Activated CD8-positive, alpha-beta memory T cell treated with anti-CD3 and anti-CD28 coated beads for 24 hours (primary cell): ENCODE measurements at regions not wholly inside any gene's neighbourhood (a gene's known extent, or its start where the extent isn't known, plus 50 kb on each side); places are given as distances from the start of the nearest gene placed in this dataset.

ENCODE experiments used
- DNase-seq: peaks from one replicate; pipeline ENCODE4 v3.0.0-alpha.2; 2020

DNA sequence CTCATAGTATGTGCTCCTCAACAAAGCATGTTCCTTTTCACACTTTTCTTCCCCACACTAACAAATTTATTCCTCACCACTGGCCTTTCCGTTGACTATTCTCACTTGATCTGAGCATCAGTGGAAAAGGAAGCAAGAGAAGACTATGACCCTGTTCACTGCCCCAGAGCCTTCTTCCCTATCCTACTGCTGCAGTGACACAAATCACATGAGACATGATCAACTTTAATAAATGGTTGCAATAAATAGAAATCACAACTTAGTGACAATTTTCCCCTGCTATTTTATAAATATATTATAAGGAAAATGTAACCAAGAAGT lies 438.7 kb upstream of the SOX9 start:
- DNase-seq, result no peak

DNA sequence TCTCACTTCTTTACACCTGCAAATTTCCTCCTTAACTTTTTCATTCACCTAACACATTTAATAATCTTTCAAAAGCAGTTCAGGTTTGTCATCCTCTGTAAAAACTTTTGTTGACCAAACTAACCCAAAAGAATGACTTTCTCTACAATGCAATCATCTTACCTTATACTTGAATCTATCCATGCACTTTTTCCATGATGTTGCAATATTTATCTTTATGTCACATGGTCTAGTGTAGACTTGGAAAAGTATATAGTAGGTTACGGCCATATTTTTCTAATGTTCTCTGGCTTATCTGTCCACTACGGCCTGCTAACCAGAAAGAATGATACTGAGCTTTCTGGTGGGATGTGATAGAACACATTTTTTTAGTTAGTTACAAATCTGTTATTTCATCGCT lies 431.0 kb upstream of the SOX9 start:
- no peak for DNase-seq

DNA sequence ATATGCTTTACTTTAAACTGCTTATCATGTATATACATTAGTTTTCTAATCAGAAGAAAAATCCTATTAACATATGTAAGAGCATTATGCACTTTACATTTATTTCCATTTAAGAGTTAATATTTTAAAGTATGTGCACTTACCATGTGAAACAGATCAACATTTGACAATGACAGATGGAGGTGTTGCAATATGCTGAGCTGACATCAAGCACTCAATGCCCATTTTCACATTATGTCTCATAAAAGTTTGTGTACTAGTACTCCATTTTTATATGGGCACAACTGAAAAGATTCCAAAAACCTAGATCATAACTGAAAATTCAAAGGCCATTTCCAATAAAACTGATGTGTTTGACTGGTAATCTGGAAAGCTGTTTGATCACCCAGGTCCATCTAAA lies 420.9 kb upstream of the SOX9 start:
- DNase-seq, result no peak

DNA sequence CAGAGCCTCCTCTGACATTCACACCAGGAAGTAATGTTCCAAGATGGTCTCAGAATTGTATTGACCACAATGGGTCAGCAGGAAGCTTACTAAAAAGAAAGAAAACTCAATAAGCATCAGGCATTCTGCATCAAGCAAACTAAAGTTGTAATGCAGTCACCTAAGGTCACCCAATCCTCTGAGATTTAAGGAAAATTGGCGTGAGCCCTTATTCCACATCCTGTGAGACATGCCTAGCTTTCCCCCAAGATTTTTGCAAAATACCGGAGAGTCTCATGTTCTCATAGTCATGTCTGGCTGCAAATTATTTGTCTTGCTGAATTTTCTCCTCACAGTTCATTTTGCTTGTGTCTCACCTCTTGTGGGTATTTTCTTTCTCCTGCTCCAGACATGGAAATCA lies 417.1 kb upstream of the SOX9 start:
- DNase-seq, result no peak

DNA sequence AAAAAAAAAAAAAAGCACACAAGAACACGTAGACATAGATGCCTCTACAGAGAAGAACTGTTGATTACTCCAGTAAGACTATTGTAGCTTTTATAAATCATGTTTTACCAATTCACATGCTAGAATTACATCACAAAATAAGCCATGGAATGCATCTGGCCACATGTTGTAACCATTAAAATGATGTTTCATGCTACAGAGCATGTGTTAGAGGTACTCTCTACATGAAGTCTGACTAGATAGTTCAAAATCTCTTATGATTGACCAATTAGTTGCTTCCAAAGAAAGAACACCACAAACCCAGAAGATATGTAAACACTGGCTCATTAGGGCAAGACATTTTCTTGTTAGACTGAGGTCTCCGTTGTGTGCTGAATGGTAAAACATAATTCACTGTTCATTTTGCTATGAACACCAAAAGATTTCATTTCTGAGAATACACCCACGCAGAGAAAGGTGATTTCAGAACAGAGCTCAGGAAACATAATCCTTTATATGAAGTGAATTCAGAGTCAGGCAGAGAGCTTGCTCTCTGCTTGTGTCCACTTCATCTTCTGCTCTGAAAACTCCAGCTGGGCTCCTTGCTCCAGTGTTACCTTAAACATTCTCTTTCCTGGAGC lies 411.4 kb upstream of the SOX9 start:
- no peak for DNase-seq

DNA sequence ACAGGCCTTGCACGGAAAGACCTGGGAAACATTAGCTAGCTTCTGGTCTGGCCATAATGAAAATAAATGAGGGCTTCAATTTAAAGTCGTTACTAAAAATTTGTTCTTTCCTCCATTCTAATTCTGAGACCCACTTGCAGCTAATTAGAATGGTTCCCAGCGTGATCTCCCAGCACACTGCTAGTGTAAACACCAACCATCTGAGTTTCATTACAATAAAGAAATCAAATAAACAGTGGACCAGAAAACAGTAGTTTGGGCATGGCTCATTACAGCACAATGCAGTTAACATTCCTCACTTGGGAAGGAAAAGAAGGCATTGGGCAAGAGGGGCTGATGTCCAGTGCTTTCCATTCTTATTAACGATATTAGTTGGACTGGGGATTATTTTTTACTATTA lies 410.9 kb upstream of the SOX9 start:
- no peak for DNase-seq

DNA sequence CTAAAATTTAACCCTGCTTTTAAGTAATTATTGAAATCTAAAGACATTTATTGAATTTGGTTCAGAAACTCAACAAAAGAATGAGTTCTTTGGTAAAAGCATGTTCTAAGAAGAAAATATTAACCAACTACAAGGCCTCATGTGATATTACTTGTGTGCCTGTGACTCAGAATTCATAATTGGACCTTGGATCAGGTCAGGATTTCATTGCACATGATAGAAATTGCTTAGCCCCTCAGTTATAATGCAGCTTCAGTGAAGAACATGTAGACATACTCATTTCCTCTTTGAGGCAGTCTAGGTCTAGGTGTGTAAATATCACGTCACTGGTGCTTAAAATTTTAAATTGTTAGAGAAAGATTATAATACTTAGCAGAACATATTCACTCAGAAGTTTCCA lies 410.0 kb upstream of the SOX9 start:
- no peak for DNase-seq

DNA sequence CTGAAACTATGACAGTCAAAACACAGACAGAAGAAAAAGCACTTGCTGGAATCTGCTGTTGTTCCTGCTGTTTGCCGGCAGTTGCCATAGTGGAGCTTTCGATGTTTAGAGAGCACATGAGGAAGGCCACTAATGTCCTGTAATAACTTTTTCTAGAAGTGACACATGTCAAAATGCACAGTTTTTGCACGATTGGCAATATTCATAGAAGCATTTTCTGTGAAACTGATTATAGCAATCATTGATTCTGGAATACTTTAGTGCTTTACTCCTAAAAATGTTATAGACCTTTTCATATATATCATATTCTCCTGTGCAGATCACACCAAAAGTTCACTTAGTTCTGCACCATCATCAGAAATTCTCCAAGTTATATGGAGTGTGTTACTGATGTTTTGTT lies 407.0 kb upstream of the SOX9 start:
- DNase-seq, result no peak

DNA sequence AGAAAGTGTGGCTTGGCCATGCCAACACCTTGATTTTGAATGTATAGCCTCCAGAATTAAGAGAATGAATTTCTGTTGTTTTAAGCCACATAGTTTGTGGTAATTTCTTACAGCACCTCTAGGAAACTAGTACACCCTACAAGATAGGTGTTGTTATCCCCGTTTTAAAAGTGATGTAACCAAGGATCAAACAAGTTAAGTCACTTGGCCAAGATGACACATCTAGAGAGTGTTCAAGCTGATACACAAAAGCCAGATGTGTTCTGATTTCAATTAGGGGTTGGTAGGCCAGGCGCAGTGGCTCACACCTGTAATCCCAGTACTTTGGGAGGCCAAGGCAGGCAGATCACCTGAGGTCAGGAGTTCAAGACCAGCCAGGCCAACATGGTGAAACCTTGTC lies 396.5 kb upstream of the SOX9 start:
- DNase-seq, result no peak

DNA sequence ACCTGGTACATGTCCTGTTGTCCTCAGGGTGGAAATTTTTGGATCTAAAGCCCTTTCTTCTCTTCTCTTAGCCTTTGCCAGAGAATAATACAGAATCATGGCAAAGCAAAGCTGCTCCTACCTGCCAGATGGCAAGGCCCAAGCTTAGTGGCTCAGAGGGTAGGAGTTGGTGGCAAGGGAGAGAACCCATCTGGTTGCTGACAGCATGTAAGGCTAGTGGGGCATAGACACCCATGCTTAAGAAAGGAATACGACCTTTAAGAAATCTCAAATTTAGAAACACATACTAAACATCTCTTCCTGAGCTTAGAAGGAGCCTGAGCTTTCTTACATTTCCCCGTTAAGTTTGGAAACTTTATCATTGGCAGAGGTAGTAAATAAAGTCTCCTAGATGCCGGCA lies 395.0 kb upstream of the SOX9 start:
- DNase-seq, result no peak

DNA sequence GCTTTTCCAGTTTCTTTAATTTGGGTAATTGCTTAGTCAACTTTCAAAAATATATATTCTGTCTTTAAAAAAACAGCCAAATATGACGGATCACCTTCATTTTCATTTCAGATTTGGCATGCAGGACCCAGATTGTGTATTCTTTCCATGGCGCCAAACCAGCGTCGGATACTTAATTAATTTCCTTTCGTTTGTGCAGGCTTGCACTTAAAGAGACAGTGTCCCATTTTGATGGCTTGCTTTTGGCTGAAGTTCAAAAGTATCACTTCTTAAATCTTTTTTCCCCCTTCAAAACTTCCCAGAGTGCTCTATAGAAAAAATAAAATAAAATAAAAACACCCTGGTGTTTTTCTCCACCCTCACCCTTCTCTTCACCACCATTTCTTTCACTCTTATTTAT lies 394.5 kb upstream of the SOX9 start:
- DNase-seq, result no peak

DNA sequence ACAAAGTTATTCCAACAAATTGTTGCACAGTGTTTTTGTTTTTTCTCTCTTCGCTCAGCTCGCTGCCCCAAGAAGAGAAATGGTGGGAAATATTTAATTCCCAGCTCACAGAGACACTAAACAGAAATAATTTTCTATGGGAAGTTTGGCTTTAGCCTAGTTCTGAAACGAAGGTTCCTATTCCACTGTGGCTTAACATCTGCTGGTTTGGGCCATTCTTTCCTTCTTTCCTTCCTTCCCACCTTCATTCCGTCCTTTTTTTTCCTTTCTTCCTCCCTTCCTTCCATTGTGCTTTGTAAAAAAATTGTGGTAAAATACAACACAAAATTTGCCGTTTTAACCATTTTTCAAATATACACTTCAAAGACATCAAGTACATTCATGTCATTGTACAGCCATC lies 393.5 kb upstream of the SOX9 start:
- no peak for DNase-seq

DNA sequence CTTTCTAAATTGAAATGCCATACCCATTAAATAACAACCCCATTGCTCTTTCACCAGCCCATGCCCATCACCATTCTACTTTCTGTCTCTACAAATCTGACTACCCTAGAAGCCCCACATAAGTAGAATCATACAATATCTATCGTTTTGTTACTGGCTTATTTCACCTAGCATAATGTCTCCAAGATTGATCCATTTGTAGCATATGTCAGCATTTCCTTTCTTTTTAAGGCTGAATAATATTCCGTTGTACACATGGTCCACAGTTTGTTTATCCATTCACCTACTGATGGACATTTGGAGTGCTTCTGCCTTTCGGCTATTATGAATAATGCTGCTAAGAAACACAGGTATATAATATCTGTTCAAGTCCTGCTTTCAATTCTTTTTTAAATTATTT lies 393.1 kb upstream of the SOX9 start:
- no peak for DNase-seq

DNA sequence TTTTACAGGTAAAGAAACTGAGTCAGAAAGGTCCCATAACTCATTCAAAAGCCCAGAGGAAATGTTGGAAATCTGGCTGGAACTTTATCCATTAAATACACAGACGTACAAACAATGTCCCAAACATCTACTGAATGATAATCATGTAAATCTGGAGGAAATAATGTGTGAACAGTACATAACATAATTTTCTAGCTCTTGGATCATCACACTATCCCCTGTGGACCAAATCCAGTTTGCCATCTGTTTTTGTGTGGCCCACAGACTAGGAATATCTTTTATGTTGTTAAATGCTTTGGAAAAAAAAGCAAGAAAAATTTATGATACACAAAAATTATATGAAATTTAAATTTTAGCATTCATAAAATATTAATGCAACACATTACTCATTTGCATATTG lies 389.9 kb upstream of the SOX9 start:
- no peak for DNase-seq

DNA sequence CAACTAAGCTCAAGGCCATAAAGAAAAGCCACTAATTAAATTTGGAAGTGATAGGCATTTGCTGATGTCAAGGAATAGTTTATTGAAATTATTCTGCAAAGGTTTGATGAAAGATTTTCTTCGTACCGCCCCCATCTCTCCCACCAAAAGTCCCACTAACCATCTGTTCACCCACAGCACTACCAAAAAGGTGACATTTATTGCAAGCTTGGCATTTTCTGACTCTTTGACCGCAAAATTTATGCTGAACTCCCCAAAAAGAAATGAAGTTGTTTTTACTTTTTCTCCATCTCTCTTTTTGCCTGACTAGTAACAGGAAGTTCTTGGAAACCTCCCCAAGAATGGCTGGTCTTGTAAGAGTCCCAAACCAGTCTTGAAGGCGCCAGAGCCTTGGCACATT lies 384.9 kb upstream of the SOX9 start:
- DNase-seq, result no peak

DNA sequence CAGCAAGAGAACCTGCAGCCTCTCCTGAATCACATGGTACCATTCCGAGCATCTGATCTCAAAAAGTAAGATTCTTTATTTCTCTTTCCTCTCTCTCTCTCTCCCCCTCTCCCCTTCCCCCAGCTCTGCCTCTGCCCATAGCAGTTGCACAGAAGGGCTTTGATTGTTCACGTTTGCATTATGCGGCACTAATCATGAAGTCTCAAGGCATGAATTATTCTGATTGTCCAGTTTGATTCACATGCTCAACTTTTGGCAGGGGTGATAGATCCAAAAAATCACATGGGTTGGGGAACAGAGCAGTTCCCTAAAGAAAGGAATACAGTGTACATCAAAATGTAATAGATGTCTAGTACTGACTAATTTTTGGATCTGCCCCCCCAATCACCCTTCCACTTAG lies 380.0 kb upstream of the SOX9 start:
- DNase-seq, result no peak

DNA sequence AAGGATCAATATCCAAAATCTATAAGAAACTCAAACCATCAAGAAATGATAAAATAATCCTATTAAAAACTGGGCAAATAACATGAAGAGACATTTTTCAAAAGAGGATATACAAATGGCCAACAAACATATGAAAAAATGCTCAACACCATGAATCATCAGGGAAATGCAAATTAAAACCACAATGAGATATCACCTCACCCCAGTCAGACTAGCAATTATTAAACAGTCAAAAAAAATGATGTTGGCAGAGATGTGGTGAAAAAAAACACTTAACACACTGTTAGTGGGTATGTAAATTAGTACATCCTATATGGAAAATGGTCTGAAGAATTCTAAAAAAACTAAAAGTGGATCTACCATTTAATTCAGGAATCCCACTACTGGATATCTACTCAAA lies 379.0 kb upstream of the SOX9 start:
- DNase-seq, result no peak

DNA sequence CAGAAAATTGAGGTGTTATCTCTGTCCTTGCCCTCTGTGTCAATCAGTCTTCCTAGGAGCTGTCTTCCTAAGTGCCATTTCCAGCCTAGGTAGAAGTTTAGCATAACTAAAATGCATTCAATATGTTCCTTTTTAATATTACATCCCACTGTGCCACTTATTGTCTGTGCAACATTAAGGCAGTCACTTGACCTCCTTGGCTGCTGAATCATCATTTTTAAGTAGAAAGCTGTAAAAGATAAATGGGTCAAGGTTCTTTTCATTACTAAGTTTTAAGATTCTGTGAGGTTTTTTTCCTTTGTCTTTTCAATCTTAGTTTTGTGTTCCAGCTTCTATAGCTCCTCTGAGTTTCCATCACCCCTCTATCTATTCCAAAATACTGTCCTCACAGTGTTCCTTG lies 371.9 kb upstream of the SOX9 start:
- DNase-seq, result no peak

DNA sequence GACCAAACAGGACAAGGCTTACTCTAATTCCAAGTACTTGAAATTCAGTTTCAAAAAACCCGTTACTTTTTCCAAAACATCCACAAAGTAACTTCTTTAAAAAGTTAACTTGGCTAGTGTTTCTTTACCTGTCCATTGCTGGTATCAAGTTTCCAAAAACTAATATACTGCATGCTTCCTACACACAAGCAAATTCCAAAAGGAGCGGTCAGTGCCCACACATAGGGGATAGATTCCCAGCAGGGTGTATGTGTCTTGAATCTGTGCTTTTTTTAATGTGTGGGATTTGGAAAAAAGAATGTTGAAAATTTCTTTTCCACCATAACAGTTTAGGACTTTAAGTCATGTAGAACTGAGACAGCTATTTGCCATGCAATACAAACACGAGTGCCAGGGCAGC lies 367.8 kb upstream of the SOX9 start:
- DNase-seq, result no peak

DNA sequence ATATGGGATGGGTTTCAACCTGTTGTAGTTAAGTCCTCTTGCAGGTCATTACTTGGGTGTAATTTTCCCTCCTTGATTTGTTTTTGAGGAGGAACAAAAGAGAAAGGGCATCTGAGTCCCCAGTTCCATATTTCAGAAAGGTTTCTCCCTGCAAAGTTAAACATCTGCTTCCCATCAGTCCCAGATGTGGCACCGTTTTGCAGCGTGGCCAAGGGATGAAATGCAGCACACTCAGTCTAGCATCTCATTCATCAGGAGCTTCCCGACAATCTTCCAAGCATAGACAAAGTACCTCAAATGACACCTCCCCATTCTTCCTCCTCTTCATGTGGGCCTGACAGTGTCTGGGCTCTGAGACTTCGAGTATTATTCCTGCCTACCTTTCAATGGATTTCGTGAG lies 363.7 kb upstream of the SOX9 start:
- no peak for DNase-seq

DNA sequence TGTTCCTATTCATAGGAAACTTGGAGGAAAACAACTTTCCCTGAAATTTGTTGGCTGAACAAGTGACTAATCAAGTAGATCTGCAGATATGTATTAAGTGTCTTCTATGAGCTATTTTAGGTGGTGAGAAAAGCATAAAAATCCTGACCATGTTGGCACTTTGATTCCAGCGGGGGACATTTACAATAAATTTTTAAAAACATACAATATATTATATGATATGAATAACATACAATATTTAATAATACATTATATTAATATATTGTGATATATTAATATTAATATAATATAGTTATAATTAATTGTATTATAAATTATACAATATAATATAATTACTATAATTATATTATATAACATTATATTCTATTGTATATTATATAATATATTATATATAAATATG lies 362.9 kb upstream of the SOX9 start:
- no peak for DNase-seq

DNA sequence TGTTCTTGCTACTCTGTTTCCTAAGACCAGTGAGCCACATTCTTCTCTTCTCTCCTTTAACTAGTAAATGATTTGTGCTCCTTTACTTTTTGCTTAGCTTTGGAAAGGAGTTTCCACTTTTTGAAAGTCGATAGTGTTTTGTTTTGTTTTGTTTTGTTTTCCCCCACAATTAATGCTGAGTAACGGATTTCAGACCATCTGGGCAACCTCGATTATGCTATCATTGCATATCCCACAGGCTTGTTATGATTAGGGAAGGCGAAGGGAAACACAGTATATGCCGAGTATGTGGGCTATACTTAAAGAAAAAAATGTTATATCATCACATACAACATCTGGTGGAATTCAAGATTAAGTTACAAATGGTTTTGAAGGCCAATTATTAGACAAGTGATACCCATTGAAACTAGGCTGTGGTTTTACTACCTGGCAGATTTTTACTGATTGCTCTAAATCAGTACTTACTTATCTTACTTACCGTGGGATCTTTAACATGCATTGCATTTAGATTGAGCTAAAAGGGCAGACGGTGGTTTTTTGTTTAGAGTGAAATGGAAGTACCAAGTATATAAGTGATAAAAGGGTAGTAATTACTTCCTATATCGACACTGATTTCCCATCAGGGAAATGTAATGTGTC lies 361.3 kb upstream of the SOX9 start:
- no peak for DNase-seq

DNA sequence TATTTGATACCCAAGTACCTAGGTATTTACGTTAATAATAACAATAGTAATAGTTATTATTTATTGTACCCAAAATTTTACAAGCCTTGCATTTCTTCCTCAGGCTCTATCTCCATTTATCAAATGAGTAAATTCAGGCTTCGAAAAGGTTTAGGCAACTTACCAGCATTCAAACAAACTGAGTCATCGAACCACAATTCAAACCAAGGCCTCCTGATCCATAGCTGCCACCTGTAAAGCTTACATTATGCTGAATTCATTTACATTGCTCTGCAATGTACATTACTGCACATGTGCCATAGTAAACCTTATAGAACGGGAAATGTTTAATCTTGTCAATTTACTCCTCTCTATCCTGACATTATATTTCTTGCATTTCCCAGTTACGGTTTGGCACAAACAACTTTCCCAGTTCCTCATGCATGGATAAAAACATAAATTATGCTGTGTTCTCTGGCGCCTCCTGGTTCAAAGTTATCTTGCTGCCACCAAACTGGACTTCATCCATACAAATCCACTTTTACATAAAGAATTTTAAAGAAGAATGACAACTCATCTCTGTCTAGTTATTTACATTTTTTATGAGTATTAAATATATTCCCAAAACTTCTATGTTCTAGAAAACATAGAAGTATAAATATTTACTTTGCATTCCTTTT lies 360.6 kb upstream of the SOX9 start:
- DNase-seq, result no peak

DNA sequence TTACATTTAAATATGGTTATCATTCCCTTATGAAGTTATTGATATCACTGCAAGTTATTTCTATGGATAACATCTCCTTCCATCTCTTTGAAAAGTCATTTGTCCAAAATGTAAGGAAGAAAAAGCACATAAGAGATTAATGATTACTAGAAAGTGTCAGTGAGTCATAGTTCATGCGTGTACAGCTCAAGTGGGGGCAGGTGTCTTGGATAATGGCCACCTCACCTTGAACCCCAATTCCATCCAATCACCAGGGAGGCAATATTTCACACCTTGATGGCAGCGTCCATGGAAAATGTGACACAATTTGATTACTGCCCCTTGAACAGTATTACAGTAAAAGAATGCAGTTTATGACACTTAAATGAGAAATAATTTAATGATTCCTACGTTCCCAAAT lies 358.3 kb upstream of the SOX9 start:
- DNase-seq, result no peak

DNA sequence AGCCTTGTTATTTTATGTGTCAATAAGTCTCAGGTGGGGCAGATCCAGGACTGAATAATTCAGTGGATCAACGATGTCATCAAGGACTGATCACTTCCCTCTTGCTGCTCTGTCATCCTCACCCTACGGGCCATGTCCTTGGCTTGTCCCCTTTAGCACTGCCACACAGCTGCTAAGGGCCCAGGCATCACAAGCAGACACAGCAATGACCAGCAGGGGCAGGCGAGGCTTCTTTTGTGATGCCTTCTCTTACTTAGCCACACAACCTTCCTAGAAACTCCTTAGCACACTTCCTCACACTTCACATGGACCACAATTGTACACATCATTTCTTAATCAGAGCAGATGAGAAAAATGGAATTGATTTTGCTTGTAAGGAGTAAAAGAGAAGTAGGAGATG lies 356.3 kb upstream of the SOX9 start:
- no peak for DNase-seq
